ENCODE measurements at regions not wholly inside any gene's neighbourhood (a gene's known extent, or its start where the extent isn't known, plus 50 kb on each side); places are given as distances from the start of the nearest gene placed in this dataset.

DNA sequence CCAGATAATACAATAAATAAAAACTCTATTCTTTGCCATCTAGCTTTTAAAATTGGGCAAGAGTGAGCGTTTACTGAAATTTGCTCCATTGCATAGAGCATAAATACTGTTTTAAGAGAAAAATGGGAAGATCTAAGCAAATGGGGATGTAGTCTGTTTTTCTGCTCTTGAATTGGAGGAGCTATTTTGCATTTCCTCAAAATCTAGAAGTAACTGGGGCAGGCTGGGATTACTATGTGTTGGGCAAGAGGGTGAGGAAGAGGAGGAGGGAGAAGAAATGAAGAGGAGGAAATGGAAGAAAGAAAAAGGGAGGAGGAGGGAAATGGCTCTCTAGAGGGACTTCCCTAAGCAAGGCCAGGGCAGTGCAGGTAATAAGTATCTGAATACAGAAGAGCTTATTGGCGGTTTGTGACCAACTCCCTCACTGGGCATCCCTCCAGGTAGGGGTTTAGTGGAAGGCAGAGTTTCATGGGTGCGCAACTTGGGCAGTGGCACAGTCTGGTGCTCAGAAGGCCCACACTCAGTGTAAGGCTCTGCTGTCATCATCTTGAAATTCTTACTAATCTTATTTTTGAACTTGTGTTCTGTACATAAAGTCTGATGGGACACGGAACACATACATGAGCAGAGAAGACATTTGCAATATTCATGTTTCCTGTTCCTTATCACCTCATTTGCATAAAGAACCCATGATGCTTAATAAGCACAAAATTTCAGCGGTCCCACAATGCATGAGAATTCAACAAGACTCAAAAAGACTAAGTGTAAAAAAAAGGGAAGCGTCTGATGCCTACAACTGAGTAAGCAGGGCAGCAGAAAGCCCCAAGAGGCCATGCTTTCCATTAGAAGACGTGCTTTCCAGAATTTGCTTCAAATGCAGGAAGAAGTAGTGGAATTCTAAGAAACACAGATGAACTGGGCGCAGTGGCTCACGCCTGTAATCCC lies 116.9 kb downstream of the EVX1 start:
- Histone ChIP-seq H3K56ac (replicated peaks; ENCODE audit: insufficient read length, low read depth, low read length) (no peak overlapping the region), H4K5ac (ENCODE audit: insufficient read length, low read depth, low read length) (no peak overlapping the region)

More for the DNA sequence above, 116.9 kb downstream of the EVX1 start:
- H2AFZ ChIP-seq (ENCODE audit: low read length), result no peak overlapping the region
- H3K4me3 ChIP-seq (ENCODE audit: extremely low read depth in 1 of 4, insufficient read depth in 2 of 4, low read depth in 3 of 4, low read length in 4 of 4), result no peak overlapping the region
- H4K20me1 ChIP-seq (replicated peaks in 1 of 2; ENCODE audit: control insufficient read depth in 1 of 2, insufficient read depth in 2 of 2, low read length in 2 of 2), result no peaks in the 10 kb centered on the region
- H3K23me2 ChIP-seq (ENCODE audit: low read depth, low read length), result no peaks in the 10 kb centered on the region
- no peak overlapping the region for H2BK15ac ChIP-seq (ENCODE audit: low read length)
- H2BK12ac ChIP-seq (ENCODE audit: low read depth, low read length), result no peak overlapping the region
- H3K79me1 ChIP-seq (ENCODE audit: low read depth, low read length), result no peaks in the 10 kb centered on the region
- no peak overlapping the region for H2BK5ac ChIP-seq (ENCODE audit: low read depth, low read length)
- H2AK5ac ChIP-seq (ENCODE audit: low read depth, low read length), result no peak overlapping the region
- POLR2A ChIA-PET (ENCODE audit: partially characterized antibody), result no interaction called here
- H3K79me2 ChIP-seq (ENCODE audit: control insufficient read depth in 1 of 2, insufficient read depth in 2 of 2, low read length in 2 of 2), result no peaks in the 10 kb centered on the region
- H2BK120ac ChIP-seq (replicated peaks; ENCODE audit: low read depth, low read length), result no peak overlapping the region
- no peaks in the 10 kb centered on the region for H3K27me3 ChIP-seq (replicated peaks in 1 of 4; ENCODE audit: control insufficient read depth in 3 of 4, extremely low read depth in 1 of 4, insufficient read depth in 3 of 4, low read length in 3 of 4)
- H4K8ac ChIP-seq (ENCODE audit: extremely low read depth, insufficient read depth, low read length), result no peak overlapping the region
- no peak overlapping the region for H3K9ac ChIP-seq (replicated peaks in 1 of 4; ENCODE audit: extremely low read depth in 1 of 4, low read depth in 3 of 4, low read length in 3 of 4)
- TF ChIP-seq RAD21 (IDR thresholded peaks at IDR 0.05 in 1 of 2, conservative IDR thresholded peaks at IDR 0.05 in 1 of 2; ENCODE audit: low read depth in 2 of 2, low read length in 2 of 2), result no peak
- no peak for TF ChIP-seq CTCF (IDR thresholded peaks at IDR 0.05; ENCODE audit: control extremely low read depth in 1 of 3, insufficient read depth in 1 of 3, low read depth in 1 of 3, low read length in 3 of 3)
- no peak for TF ChIP-seq SP2 (IDR thresholded peaks at IDR 0.05; ENCODE audit: low read length)
- WGBS, 2 experiments (ENCODE audit: extremely low coverage in 1 of 2, insufficient coverage in 1 of 2, insufficient read length in 1 of 2, insufficient replicate concordance in 2 of 2, low coverage in 1 of 2, low lambda C conversion rate in 2 of 2, missing lambda C conversion rate in 1 of 2), result 89% methylated on average over 9 of the region's 9 CpGs; no CpG with 5 or more reads in 1 of the 2 experiments
- no peak overlapping the region for H3K4ac ChIP-seq (replicated peaks; ENCODE audit: insufficient read length, low read depth, low read length)
- H3K27ac ChIP-seq (ENCODE audit: low read depth, low read length), result no peak overlapping the region
- no peak overlapping the region for H3K14ac ChIP-seq (ENCODE audit: insufficient read length)
- no peak for DNase-seq (ENCODE audit: low read depth in 1 of 2, low spot score in 2 of 2)
- CTCF ChIA-PET (ENCODE audit: partially characterized antibody), result interaction anchor here (0.6 to 0.9 kb wide), 2 partner anchors 7 to 180 kb away, joined by 3 read pairs; no protein-coding TSS in a partner anchor
- no peaks in the 10 kb centered on the region for H3K9me3 ChIP-seq (ENCODE audit: insufficient read depth in 2 of 2, low read depth in 1 of 2, low read length in 1 of 2)
- no peak overlapping the region for H2BK20ac ChIP-seq (ENCODE audit: low read length)
- H3K4me1 ChIP-seq (replicated peaks in 1 of 4; ENCODE audit: control insufficient read depth in 3 of 4, insufficient read depth in 4 of 4, low read length in 3 of 4), result no peaks in the 10 kb centered on the region
- FAIRE-seq, result no peak
- H4K91ac ChIP-seq (replicated peaks; ENCODE audit: insufficient read length, low read length), result no peak overlapping the region
- no peak overlapping the region for H3K4me2 ChIP-seq (ENCODE audit: insufficient read depth in 1 of 2, low read depth in 2 of 2, low read length in 2 of 2)
- no peak overlapping the region for H3K23ac ChIP-seq (ENCODE audit: insufficient read length)
- no peak overlapping the region for H3K18ac ChIP-seq (ENCODE audit: extremely low read depth, low read length)
- no peaks in the 10 kb centered on the region for H3K36me3 ChIP-seq (ENCODE audit: control insufficient read depth in 2 of 4, insufficient read depth in 4 of 4, low read length in 3 of 4)
